GM12878 (cell line): ENCODE measurements at regions not wholly inside any gene's neighbourhood (a gene's known extent, or its start where the extent isn't known, plus 50 kb on each side); places are given as distances from the start of the nearest gene placed in this dataset.

Experiments
- ATAC-seq: fragments of 200-7000 bp; cut with Tn5 transposase; 3 replicates; pipeline ENCODE4 v1.9.1; 2020; ENCODE audit warnings: mild to moderate bottlenecking, moderate library complexity
- BruUV-seq: library from RNA; stranded (reverse); fragments of 400-500 nt; replicated peaks from 2 replicates; lab custom pipeline; 2021; lab: Mats Ljungman, UMichigan
- CTCF ChIA-PET: fragments of 300-600 bp; sonication (Branson Sonifier 250); formaldehyde crosslinking; extraction: SDS; loops from one replicate; lab custom pipeline; 2021; ENCODE audit warnings: inconsistent platforms; lab: Yijun Ruan, JAX
- POLR2A ChIA-PET: fragments of 350-600 bp; formaldehyde crosslinking; extraction: SDS; loops from one replicate; lab custom pipeline; 2021; ENCODE audit warnings: inconsistent platforms; lab: Charles Lee
- RAD21 ChIA-PET: fragments of 300-600 bp; sonication (Branson Sonifier 250); formaldehyde crosslinking; loops from one replicate; lab custom pipeline; 2023; ENCODE audit warnings: antibody characterized with exemption; ENCODE audit not compliant: unreplicated experiment; lab: Charles Lee
- SMC1A ChIA-PET: fragments of 300-600 bp; sonication (Branson Sonifier 250); formaldehyde crosslinking; loops from one replicate; lab custom pipeline; 2023; ENCODE audit not compliant: unreplicated experiment, uncharacterized antibody; lab: Charles Lee
- DNase-seq: peaks from one replicate; pipeline ENCODE4 v3.0.0-alpha.2; 2011; ENCODE audit warnings: low read depth, low spot score
- FAIRE-seq: peaks from 3 replicates; lab custom pipeline; 2011; peaks lifted over from hg19 to GRCh38; lab: Jason Lieb, UNC
- H2AFZ ChIP-seq: 2 replicates; pipeline ENCODE4 v1.6.0; 2011; ENCODE audit warnings: low read depth, low read length, control low read depth; ENCODE audit not compliant: control insufficient read depth
- H3K27ac ChIP-seq: 2 replicates; pipeline ENCODE4 v1.5.1; 2011; ENCODE audit warnings: control low read depth; ENCODE audit not compliant: control insufficient read depth, insufficient read depth
- H3K27me3 ChIP-seq, 2 experiments: replicated peaks in 1 of 2; 2 replicates each; pipeline versions ENCODE4 v1.6.0 to v1.6.1; 2011; ENCODE audit warnings: low read length in 1 of 2; ENCODE audit not compliant: control insufficient read depth in 2 of 2, insufficient read depth in 2 of 2
- H3K36me3 ChIP-seq, 2 experiments: 2 replicates each; pipeline ENCODE4 v1.5.1; 2011; ENCODE audit warnings: low read length in 1 of 2; ENCODE audit not compliant: control insufficient read depth in 2 of 2, insufficient read depth in 2 of 2
- H3K4me1 ChIP-seq: 2 replicates; pipeline ENCODE4 v1.6.1; 2011; ENCODE audit warnings: mild to moderate bottlenecking, low read length, moderate library complexity, mixed read lengths; ENCODE audit not compliant: control insufficient read depth, insufficient read depth
- H3K4me2 ChIP-seq: 2 replicates; pipeline ENCODE4 v1.6.0; 2011; ENCODE audit warnings: control low read depth; ENCODE audit not compliant: control insufficient read depth, insufficient read depth
- H3K4me3 ChIP-seq: fragments of 200-600 bp; sonication (generic); 2 replicates; pipeline ENCODE4 v1.5.1; 2016
- H3K79me2 ChIP-seq: 2 replicates; pipeline ENCODE4 v1.6.0; 2011; ENCODE audit warnings: low read length; ENCODE audit not compliant: control insufficient read depth, insufficient read depth
- H3K9ac ChIP-seq: 2 replicates; pipeline ENCODE4 v1.8.0; 2011; ENCODE audit warnings: low read length, control low read depth, mixed read lengths; ENCODE audit not compliant: control insufficient read depth, insufficient read depth
- H3K9me3 ChIP-seq: replicated peaks from 3 replicates; pipeline ENCODE4 v1.5.1; 2011; ENCODE audit warnings: mild to moderate bottlenecking, low read length; ENCODE audit not compliant: control insufficient read depth, insufficient read depth
- H4K20me1 ChIP-seq: 2 replicates; pipeline ENCODE4 v1.6.0; 2011; ENCODE audit not compliant: control insufficient read depth, insufficient read depth
- ATF7 ChIP-seq: fragments of 450-650 bp; IDR thresholded peaks from 2 replicates; pipeline ENCODE4 v1.6.1; 2016; ENCODE audit warnings: low read depth, mild to moderate bottlenecking
- BMI1 ChIP-seq: fragments of 450-650 bp; IDR thresholded peaks from 2 replicates; pipeline ENCODE4 v1.6.1; 2016; ENCODE audit warnings: mild to moderate bottlenecking, moderate library complexity, borderline replicate concordance
- CEBPZ ChIP-seq: fragments of 150-350 bp; IDR thresholded peaks from 2 replicates; pipeline ENCODE4 v1.6.1; 2016; ENCODE audit warnings: low read depth, low read length
- FOXM1 ChIP-seq: IDR thresholded peaks from 2 replicates; pipeline ENCODE4 v1.6.1; 2012; ENCODE audit warnings: low read depth, mild to moderate bottlenecking, inconsistent platforms, low read length, moderate library complexity
- GABPA ChIP-seq: IDR thresholded peaks from 2 replicates; pipeline ENCODE4 v1.6.1; 2014; ENCODE audit warnings: antibody characterized with exemption, low read depth, mild to moderate bottlenecking, inconsistent platforms
- MEF2B ChIP-seq: fragments of 450-650 bp; IDR thresholded peaks from 2 replicates; pipeline ENCODE4 v1.6.1; 2018; ENCODE audit warnings: mild to moderate bottlenecking, moderate library complexity; ENCODE audit not compliant: partially characterized antibody, poor library complexity, severe bottlenecking
- MYB ChIP-seq: fragments of 150-350 bp; IDR thresholded peaks from 2 replicates; pipeline ENCODE4 v1.6.1; 2014; ENCODE audit warnings: mild to moderate bottlenecking, low read depth, low read length, borderline replicate concordance
- POLR2A ChIP-seq: IDR thresholded peaks from 2 replicates; pipeline ENCODE4 v1.6.1; 2011; ENCODE audit warnings: low read depth, mild to moderate bottlenecking, low read length
- RAD51 ChIP-seq: fragments of 450-650 bp; IDR thresholded peaks from 2 replicates; pipeline ENCODE4 v1.6.1; 2016; ENCODE audit warnings: moderate library complexity, mild to moderate bottlenecking, inconsistent platforms
- SMAD1 ChIP-seq: fragments of 450-650 bp; IDR thresholded peaks from 2 replicates; pipeline ENCODE4 v1.6.1; 2018; ENCODE audit warnings: mild to moderate bottlenecking, low read depth; ENCODE audit not compliant: partially characterized antibody
- SREBF2 ChIP-seq: IDR thresholded peaks from 2 replicates; pipeline ENCODE4 v1.6.1; 2012; ENCODE audit warnings: mild to moderate bottlenecking, low read length
- SUPT20H ChIP-seq: IDR thresholded peaks from 2 replicates; pipeline ENCODE4 v1.6.1; 2011; ENCODE audit warnings: low read depth, mild to moderate bottlenecking, low read length, moderate library complexity, borderline replicate concordance; ENCODE audit not compliant: control insufficient read depth
- TBL1XR1 ChIP-seq: IDR thresholded peaks from 2 replicates; pipeline ENCODE4 v1.6.1; 2012; ENCODE audit warnings: low read depth, low read length, improper control_type of control experiment
- USF2 ChIP-seq: IDR thresholded peaks from 2 replicates; pipeline ENCODE4 v1.6.1; 2011; ENCODE audit warnings: low read depth, low read length, improper control_type of control experiment, borderline replicate concordance
- ZNF217 ChIP-seq: fragments of 450-650 bp; IDR thresholded peaks from 2 replicates; pipeline ENCODE4 v1.6.1; 2017; ENCODE audit warnings: antibody characterized with exemption, mild to moderate bottlenecking
- ZNF24 ChIP-seq: fragments of 450-650 bp; IDR thresholded peaks from 2 replicates; pipeline ENCODE4 v1.6.1; 2017; ENCODE audit warnings: antibody characterized with exemption, mild to moderate bottlenecking
- ZNF687 ChIP-seq: fragments of 450-650 bp; IDR thresholded peaks from 2 replicates; pipeline ENCODE4 v1.6.1; 2017; ENCODE audit warnings: mild to moderate bottlenecking, moderate library complexity
- WGBS: methylation state at CpG from one replicate; pipeline ENCODE4 v1.1.6; 2016; ENCODE audit warnings: low lambda C conversion rate; ENCODE audit not compliant: insufficient replicate concordance, insufficient coverage; ENCODE audit errors: missing lambda C conversion rate; 5-methylcytosine and 5-hydroxymethylcytosine counted together
- in situ Hi-C: fragments of 300-500 bp; cut with MboI; formaldehyde crosslinking; loops from 9 replicates; pipeline ENCODE4 v1.14.3; 2018; ENCODE audit warnings: mixed read lengths
- intact Hi-C: fragments of 100-400 bp; cut with micrococcal nuclease; formaldehyde crosslinking; loops from one replicate; pipeline ENCODE4 v1.14.2; 2022; ENCODE audit not compliant: unreplicated experiment

GRCh38 chr13:112254900-112255299, 121.3 kb upstream of the SPACA7 start:
- RAD21 ChIA-PET, result no interaction called here
- FAIRE-seq (no peak), ATAC-seq (no peak), DNase-seq (no peak)
- Histone ChIP-seq H4K20me1 (no peaks in the 10 kb centered on the region), H3K4me3 (no peak overlapping the region), H3K9me3 (no peaks in the 10 kb centered on the region; the same call in 2 of the 3 replicates), H3K9ac (no peak overlapping the region), H2AFZ (no peak overlapping the region), H3K79me2 (no peaks in the 10 kb centered on the region), H3K27ac (no peak overlapping the region), H3K4me1 (no peaks in the 10 kb centered on the region), H3K27me3 (no peaks in the 10 kb centered on the region), H3K4me2 (no peak overlapping the region), H3K36me3 (no peaks in the 10 kb centered on the region)
- intact Hi-C loops (no loop called here), in situ Hi-C loops (no loop called here)
- SMC1A ChIA-PET, result no interaction called here
- CTCF ChIA-PET, result no interaction called here
- no TSS peak for BruUV-seq
- POLR2A ChIA-PET, result interaction anchor here (0.7 kb wide), 1 partner anchor 932 kb away, joined by 3 read pairs; no protein-coding TSS in a partner anchor
- WGBS, result 78% methylated on average over 8 of the region's 11 CpGs
- TF ChIP-seq POLR2A (no peak), CEBPZ (no peak), GABPA (no peak), ZNF687 (no peak), USF2 (no peak), SMAD1 (no peak), ZNF24 (no peak), MYB (no peak), TBL1XR1 (no peak), MEF2B (no peak), FOXM1 (no peak), RAD51 (no peak), BMI1 (no peak), SREBF2 (no peak), SUPT20H (no peak), ZNF217 (no peak), ATF7 (no peak)
